Mesendoderm (in vitro differentiated cells): ENCODE measurements at regions not wholly inside any gene's neighbourhood (a gene's known extent, or its start where the extent isn't known, plus 50 kb on each side); places are given as distances from the start of the nearest gene placed in this dataset.

Experiments
- DNase-seq: peaks from one replicate; pipeline ENCODE4 v3.0.0; 2013
- H2AK5ac ChIP-seq: 2 replicates; pipeline ENCODE4 v1.6.1; 2013; ENCODE audit warnings: low read length, inconsistent platforms
- H2BK120ac ChIP-seq: 2 replicates; pipeline ENCODE4 v1.6.1; 2013; ENCODE audit warnings: low read depth, mild to moderate bottlenecking, low read length, moderate library complexity, mixed read lengths
- H2BK15ac ChIP-seq: replicated peaks from 2 replicates; pipeline ENCODE4 v1.6.1; 2013; ENCODE audit warnings: low read depth, mild to moderate bottlenecking, moderate library complexity
- H2BK5ac ChIP-seq: 2 replicates; pipeline ENCODE4 v1.6.1; 2013; ENCODE audit warnings: low read length, inconsistent platforms
- H3K18ac ChIP-seq: 2 replicates; pipeline ENCODE4 v1.6.1; 2013; ENCODE audit warnings: mild to moderate bottlenecking, low read length, mixed read lengths
- H3K23ac ChIP-seq: one replicate; pipeline ENCODE4 v1.6.1; 2013; ENCODE audit warnings: low read length
- H3K27ac ChIP-seq: 2 replicates; pipeline ENCODE4 v1.5.1; 2013; ENCODE audit warnings: low read depth, mild to moderate bottlenecking, inconsistent platforms, low read length, moderate library complexity
- H3K27me3 ChIP-seq: 2 replicates; pipeline ENCODE4 v1.6.1; 2013; ENCODE audit warnings: low read length, control low read depth, mild to moderate bottlenecking, inconsistent platforms; ENCODE audit not compliant: insufficient read depth, poor library complexity
- H3K36me3 ChIP-seq: 2 replicates; pipeline ENCODE4 v1.6.1; 2013; ENCODE audit warnings: low read length, inconsistent platforms; ENCODE audit not compliant: control insufficient read depth, insufficient read depth
- H3K4ac ChIP-seq: one replicate; pipeline ENCODE4 v1.6.1; 2013; ENCODE audit warnings: low read depth, mild to moderate bottlenecking, low read length, moderate library complexity
- H3K4me1 ChIP-seq: 2 replicates; pipeline ENCODE4 v1.6.1; 2013; ENCODE audit warnings: low read depth, low read length, inconsistent platforms; ENCODE audit not compliant: control insufficient read depth
- H3K4me2 ChIP-seq: 2 replicates; pipeline ENCODE4 v1.6.1; 2013; ENCODE audit warnings: low read length
- H3K4me3 ChIP-seq: 2 replicates; pipeline ENCODE4 v1.5.1; 2013; ENCODE audit warnings: mild to moderate bottlenecking, low read length
- H3K56ac ChIP-seq: one replicate; pipeline ENCODE4 v1.6.1; 2013; ENCODE audit warnings: low read length
- H3K79me1 ChIP-seq: 2 replicates; pipeline ENCODE4 v1.6.1; 2013; ENCODE audit warnings: low read length, inconsistent platforms
- H3K79me2 ChIP-seq: 2 replicates; pipeline ENCODE4 v1.6.1; 2013; ENCODE audit warnings: mild to moderate bottlenecking, low read length; ENCODE audit not compliant: control insufficient read depth, insufficient read depth
- H3K9ac ChIP-seq: 2 replicates; pipeline ENCODE4 v1.6.1; 2013; ENCODE audit warnings: low read length, inconsistent platforms
- H4K5ac ChIP-seq: one replicate; pipeline ENCODE4 v1.6.1; 2013; ENCODE audit warnings: low read length
- H4K8ac ChIP-seq: one replicate; pipeline ENCODE4 v1.6.1; 2013; ENCODE audit warnings: low read depth, mild to moderate bottlenecking, control low read depth, low read length, moderate library complexity
- WGBS: extraction: QIAGEN DNeasy Blood & Tissue Kit; methylation state at CpG from one replicate; pipeline ENCODE4 v1.1.7; 2013; ENCODE audit warnings: low lambda C conversion rate, missing lambda C conversion rate; ENCODE audit not compliant: insufficient coverage; ENCODE audit errors: extremely low coverage; 5-methylcytosine and 5-hydroxymethylcytosine counted together

DNA sequence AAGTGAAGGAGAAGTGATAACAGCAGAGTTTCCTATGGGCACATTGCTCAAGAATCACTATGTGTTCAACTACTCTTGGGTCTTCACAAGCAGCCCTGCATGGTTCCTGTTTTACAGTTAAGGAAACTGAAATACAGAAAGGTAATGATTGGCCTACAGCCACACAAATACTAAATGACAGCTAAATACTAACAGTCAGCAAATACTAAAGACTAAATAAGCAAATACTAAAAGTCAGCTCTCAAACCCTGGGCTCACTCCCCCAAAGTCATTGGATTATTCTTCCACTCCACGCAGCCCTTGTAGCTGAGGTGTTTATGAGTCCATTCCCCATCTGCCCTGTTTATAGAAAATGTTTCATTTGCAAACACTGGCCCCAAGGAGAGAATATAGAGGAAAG, 372.7 kb upstream of the CDH11 start:
- no peak overlapping the region for H3K9ac ChIP-seq
- no peak overlapping the region for H3K4ac ChIP-seq
- no peak overlapping the region for H3K18ac ChIP-seq
- H3K79me2 ChIP-seq = no peaks in the 10 kb centered on the region
- no peak overlapping the region for H3K4me2 ChIP-seq
- H3K36me3 ChIP-seq = no peaks in the 10 kb centered on the region
- H3K56ac ChIP-seq = no peak overlapping the region
- no peak overlapping the region for H2AK5ac ChIP-seq
- no peak overlapping the region for H2BK5ac ChIP-seq
- no peak overlapping the region for H4K5ac ChIP-seq
- WGBS = no CpG with 5 or more reads among the region's 1 CpG
- H2BK15ac ChIP-seq = no peak overlapping the region
- no peaks in the 10 kb centered on the region for H3K79me1 ChIP-seq
- no peaks in the 10 kb centered on the region for H3K4me1 ChIP-seq
- H3K23ac ChIP-seq = no peak overlapping the region
- H4K8ac ChIP-seq = no peak overlapping the region
- no peaks in the 10 kb centered on the region for H3K27me3 ChIP-seq
- no peak overlapping the region for H3K4me3 ChIP-seq
- no peak overlapping the region for H2BK120ac ChIP-seq
- DNase-seq = no peak
- H3K27ac ChIP-seq = no peak overlapping the region

DNA sequence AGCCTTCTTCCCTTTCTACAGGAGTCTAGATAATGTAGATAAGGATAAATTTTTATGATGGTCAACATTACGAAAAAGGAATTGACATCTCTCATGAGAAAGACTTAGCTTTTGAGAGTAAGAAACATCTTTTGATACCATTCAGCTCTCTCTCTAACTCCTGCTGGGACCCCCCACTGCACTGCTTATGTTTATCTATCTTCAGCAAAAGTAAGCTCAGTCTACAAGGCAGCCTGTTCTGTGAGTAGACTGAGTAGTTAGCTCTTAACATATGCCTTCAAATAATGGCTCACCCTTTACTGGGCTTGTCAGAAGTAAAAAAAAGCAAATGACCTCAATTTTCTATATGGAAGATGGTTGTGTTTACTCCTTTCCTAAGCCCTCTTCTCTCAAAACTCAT, 372.2 kb upstream of the CDH11 start:
- no peak overlapping the region for H3K23ac ChIP-seq
- WGBS = no CpG with 5 or more reads among the region's 1 CpG
- H3K27ac ChIP-seq = no peak overlapping the region
- H3K18ac ChIP-seq = no peak overlapping the region
- H4K5ac ChIP-seq = no peak overlapping the region
- no peaks in the 10 kb centered on the region for H3K4me1 ChIP-seq
- H2BK120ac ChIP-seq = no peak overlapping the region
- no peak overlapping the region for H3K4me2 ChIP-seq
- no peaks in the 10 kb centered on the region for H3K36me3 ChIP-seq
- H3K9ac ChIP-seq = no peak overlapping the region
- H3K79me2 ChIP-seq = no peaks in the 10 kb centered on the region
- H3K4me3 ChIP-seq = no peak overlapping the region
- H2AK5ac ChIP-seq = no peak overlapping the region
- H3K4ac ChIP-seq = no peak overlapping the region
- no peaks in the 10 kb centered on the region for H3K79me1 ChIP-seq
- H2BK5ac ChIP-seq = no peak overlapping the region
- no peak overlapping the region for H2BK15ac ChIP-seq
- no peaks in the 10 kb centered on the region for H3K27me3 ChIP-seq
- H4K8ac ChIP-seq = no peak overlapping the region
- peak; percentile 35 for DNase-seq
- no peak overlapping the region for H3K56ac ChIP-seq

DNA sequence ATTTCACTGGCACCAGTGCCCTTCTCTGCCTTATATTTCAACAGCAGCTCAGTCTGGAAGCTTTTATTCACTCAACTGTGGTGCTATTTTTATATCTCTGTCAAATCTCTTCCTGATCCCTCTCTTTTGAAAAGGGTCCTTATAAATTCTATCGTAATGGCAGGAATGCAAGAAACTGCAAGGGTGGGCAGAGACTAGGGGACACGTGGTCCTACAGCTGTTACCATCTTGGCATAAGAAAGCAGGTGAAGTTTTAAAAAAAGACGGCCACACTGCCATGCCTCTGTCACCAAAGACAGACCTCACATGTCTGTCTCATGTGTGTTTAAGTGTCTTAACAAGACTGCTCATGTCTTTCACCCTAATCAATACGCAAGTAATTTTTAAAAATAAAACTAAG, 368.4 kb upstream of the CDH11 start:
- no peaks in the 10 kb centered on the region for H3K4me1 ChIP-seq
- H3K36me3 ChIP-seq = no peaks in the 10 kb centered on the region
- DNase-seq = no peak
- no peak overlapping the region for H4K5ac ChIP-seq
- no peak overlapping the region for H3K18ac ChIP-seq
- no CpG with 5 or more reads among the region's 4 CpGs for WGBS
- H3K4ac ChIP-seq = no peak overlapping the region
- H3K79me2 ChIP-seq = no peaks in the 10 kb centered on the region
- no peak overlapping the region for H3K56ac ChIP-seq
- H3K27ac ChIP-seq = no peak overlapping the region
- no peak overlapping the region for H2BK120ac ChIP-seq
- H3K4me2 ChIP-seq = no peak overlapping the region
- no peak overlapping the region for H2BK15ac ChIP-seq
- H3K27me3 ChIP-seq = no peaks in the 10 kb centered on the region
- no peaks in the 10 kb centered on the region for H3K79me1 ChIP-seq
- H2AK5ac ChIP-seq = no peak overlapping the region
- H3K9ac ChIP-seq = no peak overlapping the region
- no peak overlapping the region for H3K23ac ChIP-seq
- no peak overlapping the region for H3K4me3 ChIP-seq
- H2BK5ac ChIP-seq = no peak overlapping the region
- no peak overlapping the region for H4K8ac ChIP-seq

DNA sequence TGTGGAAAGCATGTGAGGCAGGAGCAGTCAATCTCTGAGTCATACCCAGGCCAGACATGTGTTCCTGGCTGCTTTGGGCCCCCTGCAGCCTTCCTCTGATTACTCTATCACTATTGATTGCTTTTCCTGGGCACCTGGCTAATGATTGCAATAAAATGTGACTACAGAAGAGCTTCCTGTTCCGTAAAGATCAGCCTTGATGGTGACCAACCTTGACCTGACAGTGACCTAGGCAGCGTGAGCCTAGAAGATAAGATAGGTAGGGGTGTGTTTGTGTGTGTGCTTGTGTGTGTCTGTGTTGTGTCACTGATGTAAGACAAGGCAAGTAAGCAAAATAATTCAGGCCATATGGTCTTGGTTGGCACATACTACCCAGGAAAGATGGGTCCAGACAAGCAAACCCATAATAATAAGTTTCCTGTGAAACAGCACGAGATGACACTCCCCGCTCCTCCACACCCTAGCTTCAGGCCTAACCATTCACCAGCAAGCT, 367.7 kb upstream of the CDH11 start:
- Histone ChIP-seq H2BK5ac (no peak overlapping the region), H3K9ac (no peak overlapping the region), H3K4me3 (no peak overlapping the region), H2BK15ac (no peak overlapping the region), H3K23ac (no peak overlapping the region), H2BK120ac (no peak overlapping the region), H3K79me1 (no peaks in the 10 kb centered on the region), H3K18ac (no peak overlapping the region), H3K4me2 (no peak overlapping the region), H4K5ac (no peak overlapping the region), H3K79me2 (no peaks in the 10 kb centered on the region), H3K56ac (no peak overlapping the region), H4K8ac (no peak overlapping the region), H3K4me1 (no peaks in the 10 kb centered on the region), H3K27me3 (no peaks in the 10 kb centered on the region), H2AK5ac (no peak overlapping the region), H3K27ac (no peak overlapping the region), H3K36me3 (no peaks in the 10 kb centered on the region), H3K4ac (no peak overlapping the region)
- DNase-seq = peak; percentile 69
- no CpG with 5 or more reads among the region's 4 CpGs for WGBS

DNA sequence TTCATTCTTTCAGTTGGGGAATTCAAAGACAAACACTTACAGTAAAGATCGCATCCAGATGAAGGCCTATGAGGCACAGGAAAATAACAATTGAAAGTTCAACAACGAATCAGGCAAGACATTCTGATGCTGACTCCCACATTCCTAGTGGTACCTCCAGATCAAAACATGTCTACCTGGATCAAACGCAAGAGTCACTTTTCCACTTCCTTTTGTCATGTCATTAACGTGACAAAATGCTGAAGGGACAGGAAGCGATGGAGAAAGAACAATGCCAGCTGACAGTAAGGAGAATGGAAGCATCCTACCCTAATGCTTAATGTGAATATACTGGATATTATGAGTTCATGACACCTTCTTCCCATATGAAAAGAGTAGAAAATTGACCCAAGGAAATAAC, 365.4 kb upstream of the CDH11 start:
- H2BK120ac ChIP-seq = no peak overlapping the region
- no peak overlapping the region for H3K27ac ChIP-seq

DNA sequence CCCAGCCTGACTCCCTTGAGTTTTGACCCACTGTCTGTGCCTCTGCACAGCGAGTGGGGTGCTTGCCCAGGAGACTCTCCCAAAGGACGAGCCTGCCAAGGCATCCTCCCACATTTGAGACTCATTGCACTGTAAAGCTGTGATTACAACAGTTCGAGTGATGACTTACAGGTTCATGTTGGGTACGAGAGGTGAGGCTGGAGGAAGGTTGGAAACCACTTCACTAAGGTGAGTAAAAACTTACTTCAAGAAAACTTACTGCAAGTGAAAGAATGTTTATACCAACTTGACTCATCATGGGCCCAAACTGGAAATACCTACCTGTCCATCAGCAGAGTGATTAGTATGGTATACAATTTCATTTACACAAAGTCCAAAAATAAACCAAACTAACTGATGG, 360.1 kb upstream of the CDH11 start:
- Histone ChIP-seq H3K4me2 (no peak overlapping the region), H3K79me2 (no peaks in the 10 kb centered on the region), H3K36me3 (no peaks in the 10 kb centered on the region), H2BK5ac (no peak overlapping the region), H3K4me1 (no peaks in the 10 kb centered on the region), H2BK15ac (no peak overlapping the region), H3K56ac (no peak overlapping the region), H3K18ac (no peak overlapping the region), H3K27me3 (no peaks in the 10 kb centered on the region), H4K5ac (no peak overlapping the region), H3K9ac (no peak overlapping the region), H2BK120ac (no peak overlapping the region), H3K4ac (no peak overlapping the region), H4K8ac (no peak overlapping the region), H3K27ac (no peak overlapping the region), H3K79me1 (no peaks in the 10 kb centered on the region), H3K23ac (no peak overlapping the region), H3K4me3 (no peak overlapping the region), H2AK5ac (no peak overlapping the region)
- WGBS = no CpG with 5 or more reads among the region's 4 CpGs
- DNase-seq = no peak

More for the DNA sequence above, 365.4 kb upstream of the CDH11 start:
- Histone ChIP-seq H4K8ac (no peak overlapping the region), H3K23ac (no peak overlapping the region), H3K4me3 (no peak overlapping the region), H2BK15ac (no peak overlapping the region), H2AK5ac (no peak overlapping the region), H3K79me1 (no peaks in the 10 kb centered on the region), H3K36me3 (no peaks in the 10 kb centered on the region), H2BK5ac (no peak overlapping the region), H3K18ac (no peak overlapping the region), H3K56ac (no peak overlapping the region), H3K79me2 (no peaks in the 10 kb centered on the region), H3K27me3 (no peaks in the 10 kb centered on the region), H3K4ac (no peak overlapping the region), H4K5ac (no peak overlapping the region), H3K4me2 (no peak overlapping the region), H3K9ac (no peak overlapping the region), H3K4me1 (no peaks in the 10 kb centered on the region)
- WGBS = no CpG with 5 or more reads among the region's 5 CpGs
- DNase-seq = no peak
